Right renal pelvis (tissue), 4 donors: ENCODE measurements at regions not wholly inside any gene's neighbourhood (a gene's known extent, or its start where the extent isn't known, plus 50 kb on each side); places are given as distances from the start of the nearest gene placed in this dataset.
A peak's percentile ranks its signal among the peaks of the same experiment; 100 is the strongest.

Source experiments
- DNase-seq, 4 donors: peaks; one replicate each; pipeline ENCODE4 v3.0.0-alpha.2; 2013; ENCODE audit warnings: low read depth in 4 of 4, low spot score in 3 of 4, missing footprints in 1 of 4

- DNase-seq, result no peak
Observed at GRCh38 chr13:39232401-39232980, 194.2 kb downstream of the NHLRC3 start.

GRCh38 chr13:39232999-39233398 lies 194.7 kb downstream of the NHLRC3 start:
- DNase-seq, result no peak

GRCh38 chr13:39233519-39233918 lies 195.3 kb downstream of the NHLRC3 start:
- DNase-seq, result no peak

GRCh38 chr13:39244561-39245230 lies 206.4 kb downstream of the NHLRC3 start:
- DNase-seq, result no peak

GRCh38 chr13:39245688-39246087 lies 207.4 kb downstream of the NHLRC3 start:
- no peak for DNase-seq

GRCh38 chr13:39249982-39250381 lies 211.7 kb downstream of the NHLRC3 start:
- no peak for DNase-seq

- no peak for DNase-seq
Observed at GRCh38 chr13:39250440-39250839, 212.2 kb downstream of the NHLRC3 start.

- no peak for DNase-seq
Observed at GRCh38 chr13:39251340-39251739, 213.1 kb downstream of the NHLRC3 start.

- DNase-seq, result no peak
Observed at GRCh38 chr13:39253774-39254173, 215.5 kb downstream of the NHLRC3 start.

- DNase-seq, result no peak
Observed at GRCh38 chr13:39254601-39255000, 216.3 kb downstream of the NHLRC3 start.

GRCh38 chr13:39257642-39258041 lies 219.4 kb downstream of the NHLRC3 start:
- no peak for DNase-seq

- no peak for DNase-seq
Observed at GRCh38 chr13:39259371-39260140, 221.3 kb downstream of the NHLRC3 start.

GRCh38 chr13:39263033-39263432 lies 224.8 kb downstream of the NHLRC3 start:
- peak in 1 of 4 donors; percentile 22 for DNase-seq

GRCh38 chr13:39263531-39263930 lies 225.3 kb downstream of the NHLRC3 start:
- DNase-seq, result no peak

- DNase-seq, result no peak
Observed at GRCh38 chr13:39266426-39266825, 228.2 kb downstream of the NHLRC3 start.

GRCh38 chr13:39268398-39268797 lies 230.1 kb downstream of the NHLRC3 start:
- no peak for DNase-seq

GRCh38 chr13:39269004-39269403 lies 230.7 kb downstream of the NHLRC3 start:
- DNase-seq, result no peak

- no peak for DNase-seq
Observed at GRCh38 chr13:39269411-39269810, 231.2 kb downstream of the NHLRC3 start.

GRCh38 chr13:39272994-39273393 lies 234.7 kb downstream of the NHLRC3 start:
- DNase-seq, result no peak

- no peak for DNase-seq
Observed at GRCh38 chr13:39273953-39274738, 235.9 kb downstream of the NHLRC3 start.

GRCh38 chr13:39274739-39275325 lies 236.6 kb downstream of the NHLRC3 start:
- no peak for DNase-seq
